GM18868 (cell line): ENCODE measurements at regions not wholly inside any gene's neighbourhood (a gene's known extent, or its start where the extent isn't known, plus 50 kb on each side); places are given as distances from the start of the nearest gene placed in this dataset.
"Not testable (repeated sequence)": the region's sequence is repeated elsewhere in the genome, so short reads cannot be mapped to it uniquely, and the experiment has no call there.

Experiments used
- ATAC-seq: cut with Tn5 transposase; IDR thresholded peaks from one replicate; pipeline ENCODE4 v1.9.1; 2021; ENCODE audit warnings: mild to moderate bottlenecking, moderate library complexity; ENCODE audit not compliant: unreplicated experiment

- not testable (repeated sequence) for ATAC-seq
These were observed 777.2 kb upstream of the TPTE start for GRCh38 chr21:9744166-9744565.

DNA sequence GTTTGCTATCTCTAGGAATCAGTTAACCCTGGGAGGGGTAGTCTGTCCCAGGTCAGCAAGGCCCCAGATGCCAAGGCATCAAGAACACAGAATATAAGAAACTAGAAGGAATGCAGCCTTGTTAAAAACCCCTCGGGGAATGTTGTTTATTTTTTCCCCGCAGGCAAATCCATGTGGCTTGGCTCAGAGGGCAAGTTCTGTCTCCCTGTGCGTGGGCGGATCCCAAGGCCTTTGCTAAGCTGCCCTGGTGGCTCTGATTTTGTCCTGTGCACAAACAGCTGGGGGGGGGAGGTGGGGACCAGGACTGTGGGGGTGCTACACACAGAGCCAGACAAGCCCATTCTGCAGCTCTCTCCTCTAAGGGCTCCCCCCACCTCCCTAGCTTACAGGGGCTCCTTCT lies 776.8 kb upstream of the TPTE start:
- ATAC-seq: not testable (repeated sequence)

GRCh38 chr21:9745457-9746108 lies 775.8 kb upstream of the TPTE start:
- not testable (repeated sequence) for ATAC-seq

DNA sequence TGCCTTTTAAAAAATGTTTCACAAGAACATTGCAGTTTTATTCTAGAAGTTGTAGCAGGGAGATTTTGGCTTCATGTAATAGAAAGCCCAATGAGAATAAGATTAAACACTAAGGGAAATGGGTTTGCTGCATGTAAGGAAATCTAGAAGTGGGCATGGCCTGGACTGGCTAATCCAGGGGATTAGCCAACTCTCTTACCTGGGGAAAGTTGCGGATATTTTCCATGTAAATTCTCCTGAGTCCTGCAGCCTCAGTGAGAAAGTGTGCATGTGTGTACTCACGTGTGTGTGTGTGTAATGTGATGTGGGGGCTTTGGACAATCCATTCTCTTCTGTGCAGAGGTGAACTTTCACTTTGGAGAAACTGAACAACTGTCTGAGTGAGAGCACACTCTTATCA lies 775.1 kb upstream of the TPTE start:
- not testable (repeated sequence) for ATAC-seq

DNA sequence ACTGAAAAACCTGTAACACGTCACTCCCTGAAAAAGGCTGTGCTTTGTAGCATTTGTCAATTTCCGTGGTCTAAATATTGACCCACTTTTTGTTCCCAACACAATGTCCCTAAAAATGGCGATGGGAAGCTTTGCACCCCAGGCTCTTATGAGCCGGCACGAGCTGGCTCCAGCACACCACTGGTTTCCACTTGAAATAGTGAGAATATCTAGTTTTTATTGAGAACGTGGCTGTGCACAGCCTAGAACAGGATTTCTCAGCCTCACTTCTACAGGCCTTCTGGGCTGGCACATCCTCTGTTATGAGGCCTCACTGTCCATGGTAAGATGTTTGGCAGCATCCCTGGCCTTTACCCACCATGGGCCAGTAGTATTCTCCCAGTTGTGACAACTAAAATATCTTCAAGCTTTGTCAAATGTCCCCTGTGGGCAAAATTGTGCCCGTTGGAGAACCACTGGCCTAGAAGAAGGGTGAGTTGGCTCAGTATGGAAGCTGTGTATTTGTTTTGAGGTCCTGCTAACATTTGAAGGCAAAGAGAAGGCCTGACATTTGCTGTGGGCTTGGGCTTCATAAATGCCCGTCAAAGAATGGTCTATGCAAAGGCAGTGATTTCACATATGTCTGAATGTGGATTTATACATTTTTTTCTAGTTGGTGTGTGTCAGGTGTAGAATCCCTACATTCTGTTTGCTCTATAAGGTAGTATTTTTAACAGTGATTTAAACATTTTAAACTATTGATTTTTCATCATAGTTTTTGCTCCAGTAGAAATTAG lies 774.4 kb upstream of the TPTE start:
- not testable (repeated sequence) for ATAC-seq

DNA sequence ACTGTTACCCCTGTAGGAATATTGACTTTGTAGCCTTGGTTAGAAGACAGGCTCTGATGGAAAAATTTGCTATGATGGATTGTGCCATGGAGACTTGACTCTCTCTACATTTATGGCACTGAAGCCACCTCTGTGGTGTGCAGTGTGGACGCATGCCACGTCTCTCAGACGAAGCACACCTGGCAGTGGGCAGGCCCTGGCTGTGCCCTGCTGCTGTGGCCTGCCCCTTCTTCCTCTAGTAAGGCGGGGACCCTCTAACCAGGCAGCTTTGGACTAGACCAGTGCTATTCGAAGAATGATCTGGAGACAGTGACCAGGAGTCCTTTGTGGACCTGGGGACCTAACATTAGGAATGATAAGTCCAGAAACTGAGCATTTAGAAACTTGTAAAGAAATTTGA lies 773.5 kb upstream of the TPTE start:
- ATAC-seq: not testable (repeated sequence)

- ATAC-seq: not testable (repeated sequence)
These were observed 772.9 kb upstream of the TPTE start for GRCh38 chr21:9748451-9748850.

DNA sequence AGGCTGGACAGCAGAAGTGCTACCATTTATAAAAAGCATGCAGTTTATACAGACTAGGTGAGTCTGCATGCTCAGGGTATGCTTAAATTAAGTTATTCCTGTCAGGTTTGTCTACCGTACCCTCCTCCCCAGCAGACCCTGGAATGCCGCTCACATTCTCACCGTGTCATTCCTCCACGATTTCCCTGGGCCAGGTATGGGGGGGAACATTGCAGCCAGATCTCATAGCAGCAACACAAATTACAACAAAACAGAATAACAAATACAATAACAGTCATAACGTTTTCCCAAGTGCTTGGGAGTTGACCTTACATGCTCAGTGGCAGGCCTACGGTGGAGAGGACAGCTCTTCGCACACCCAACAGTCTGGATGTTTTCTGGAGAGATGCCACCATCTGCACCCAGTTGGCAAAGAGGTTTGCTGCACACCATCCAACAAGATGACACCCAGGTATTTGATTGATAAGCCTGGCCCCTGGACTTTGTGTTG lies 771.6 kb upstream of the TPTE start:
- not testable (repeated sequence) for ATAC-seq

GRCh38 chr21:9750341-9751086 lies 770.9 kb upstream of the TPTE start:
- no peak for ATAC-seq

- ATAC-seq: not testable (repeated sequence)
These were observed 770.2 kb upstream of the TPTE start for GRCh38 chr21:9751087-9751585.

- not testable (repeated sequence) for ATAC-seq
These were observed 769.4 kb upstream of the TPTE start for GRCh38 chr21:9752028-9752427.

DNA sequence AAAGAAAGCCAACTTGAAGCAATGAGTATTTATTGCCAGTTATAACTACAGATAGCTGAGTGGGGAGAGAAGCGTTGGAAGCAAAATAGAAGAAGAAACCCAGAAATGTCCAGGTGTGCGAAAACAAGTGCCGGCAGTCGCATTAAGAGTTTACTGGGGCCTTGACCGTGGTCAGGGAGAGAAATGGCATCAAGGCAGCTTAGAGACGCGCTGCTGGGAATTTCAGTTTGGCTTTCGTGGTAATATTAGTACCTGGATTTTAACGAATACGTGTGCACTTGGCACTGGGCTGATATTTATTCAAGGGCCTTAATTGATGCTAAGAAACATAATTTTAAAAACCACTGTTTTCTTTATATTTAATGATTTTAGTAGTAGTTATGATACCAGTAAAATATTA lies 767.9 kb upstream of the TPTE start:
- ATAC-seq: not testable (repeated sequence)

DNA sequence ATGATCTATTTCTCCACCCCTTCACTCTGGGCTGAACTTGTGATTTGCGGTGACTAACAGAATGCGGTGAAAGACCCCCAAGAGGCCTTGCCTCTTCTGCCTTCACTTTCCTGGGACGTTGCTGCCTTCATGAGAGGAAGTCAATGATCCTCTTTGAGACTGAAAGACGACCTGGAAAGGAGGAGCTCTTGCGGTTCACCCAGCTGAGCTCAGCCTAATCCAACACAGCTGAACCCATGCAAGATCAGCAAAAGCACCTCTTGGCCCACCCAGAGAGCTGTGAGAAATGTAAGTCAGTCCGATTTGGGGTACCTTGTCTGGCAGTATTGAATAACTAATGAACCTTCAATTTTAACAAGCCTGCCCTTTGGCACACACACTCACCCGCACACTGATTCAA lies 767.4 kb upstream of the TPTE start:
- ATAC-seq: no peak

DNA sequence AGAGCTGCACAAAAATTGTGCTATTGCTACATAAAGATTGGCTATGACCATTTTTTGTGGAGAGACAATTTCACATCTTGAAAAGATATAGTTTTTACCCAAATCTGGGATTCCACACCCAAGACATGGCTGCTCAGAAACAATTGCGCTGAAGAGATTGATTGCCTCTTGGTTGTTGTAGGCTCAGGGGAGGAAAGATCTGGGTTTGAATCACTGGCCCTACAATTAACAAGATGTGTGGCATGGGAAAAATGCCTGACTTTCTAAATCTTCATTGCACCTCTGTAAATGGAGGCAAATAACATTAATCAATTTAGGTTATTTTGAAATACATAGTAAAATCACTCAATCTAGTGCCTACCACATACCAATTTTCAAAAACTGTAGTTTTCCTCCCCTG lies 766.9 kb upstream of the TPTE start:
- ATAC-seq: not testable (repeated sequence)

DNA sequence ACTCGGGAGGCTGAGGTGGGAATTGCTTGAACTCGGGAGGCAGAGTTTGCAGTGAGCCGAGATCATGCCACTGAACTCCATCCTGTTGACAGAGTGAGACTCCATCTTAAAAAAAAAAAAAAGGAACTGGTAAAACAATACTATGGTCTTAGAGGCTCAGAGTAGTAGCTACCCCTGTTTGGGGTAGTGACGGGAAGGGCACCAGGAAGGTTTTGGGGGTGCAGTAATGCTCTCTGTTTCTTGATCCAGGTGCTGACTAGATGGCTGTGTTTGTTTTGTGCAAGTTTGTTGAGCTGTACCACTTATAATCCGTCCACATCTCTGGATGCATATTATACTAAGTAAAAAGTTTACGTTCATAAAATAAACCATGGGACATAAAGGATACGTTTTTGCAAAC lies 765.8 kb upstream of the TPTE start:
- ATAC-seq: no peak

GRCh38 chr21:9756677-9757076 lies 764.7 kb upstream of the TPTE start:
- no peak for ATAC-seq

DNA sequence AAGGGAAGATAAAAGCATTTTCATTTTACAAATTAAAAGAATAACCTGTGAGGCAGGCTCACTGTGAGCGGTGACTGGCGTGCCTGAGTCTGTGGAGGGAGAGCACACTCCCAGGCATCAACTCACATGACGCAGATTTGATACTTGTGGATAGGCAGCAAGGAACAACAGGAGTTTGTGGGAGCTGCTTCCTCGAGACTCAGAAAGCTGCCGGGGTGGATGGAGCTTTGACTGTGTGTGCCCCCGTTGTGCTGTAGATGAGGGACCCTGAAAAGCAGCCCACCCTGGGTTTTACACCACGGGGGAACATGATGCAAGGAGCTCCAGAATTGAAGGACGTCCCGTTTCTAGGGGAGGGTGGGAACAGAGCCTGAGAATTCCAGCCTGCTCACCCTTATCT lies 764.3 kb upstream of the TPTE start:
- not testable (repeated sequence) for ATAC-seq

GRCh38 chr21:9757572-9757971 lies 763.8 kb upstream of the TPTE start:
- not testable (repeated sequence) for ATAC-seq

- ATAC-seq: no peak
These were observed 763.2 kb upstream of the TPTE start for GRCh38 chr21:9758141-9758540.

DNA sequence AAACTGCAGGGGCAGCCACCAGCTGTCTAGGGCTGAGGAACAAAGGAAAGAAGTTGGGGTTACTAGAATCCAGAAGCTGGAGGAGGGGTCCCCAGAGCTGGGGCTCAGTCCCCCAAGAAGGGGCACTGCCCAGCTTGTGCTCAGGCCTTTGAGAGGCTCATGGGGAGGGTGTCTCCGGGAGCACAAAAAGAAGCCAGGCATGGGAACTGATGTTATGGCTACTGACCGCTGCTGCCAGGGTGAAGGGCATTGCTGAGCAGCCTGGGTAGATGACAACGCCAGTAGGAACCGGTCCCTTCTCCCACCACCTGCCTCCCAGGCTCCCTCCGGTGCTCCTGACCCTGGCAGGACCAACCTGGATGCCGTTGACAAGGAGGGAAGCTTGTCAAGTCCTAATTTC lies 762.5 kb upstream of the TPTE start:
- ATAC-seq: no peak

GRCh38 chr21:9759972-9760371 lies 761.4 kb upstream of the TPTE start:
- no peak for ATAC-seq
